ENCODE measurements at regions not wholly inside any gene's neighbourhood (a gene's known extent, or its start where the extent isn't known, plus 50 kb on each side); places are given as distances from the start of the nearest gene placed in this dataset. TPM values are rescaled to one million over a fixed set of nuclear protein-coding genes. Genes with fewer than 3 reads are reported as not detected.
A peak's percentile ranks its signal among the peaks of the same experiment; 100 is the strongest.

GRCh38 chr4:81272671-81273070, 57.6 kb upstream of the PRKG2 start:
- DNase-seq (no peak), ATAC-seq (ENCODE audit: low read depth) (no peak)
- Histone ChIP-seq H3K9me3 (ENCODE audit: control insufficient read depth, insufficient read depth, low read length) (peaks cover 2% of the 10 kb centered on the region; the same call in 1 of the 2 replicates), H2AK5ac (ENCODE audit: low read depth, low read length) (no peak overlapping the region), H3K23ac (ENCODE audit: low read depth, low read length) (no peak overlapping the region), H3K79me1 (ENCODE audit: low read depth in 1 of 2, low read length in 2 of 2) (no peaks in the 10 kb centered on the region), H3K9ac (ENCODE audit: low read depth, low read length) (no peak overlapping the region), H3K14ac (replicated peaks; ENCODE audit: low read depth, low read length) (0 out of 2 replicates have a peak overlapping the region, but pooled peaks have one; percentile 45), H3K4me1 (ENCODE audit: control insufficient read depth, insufficient read depth, low read length) (no peaks in the 10 kb centered on the region), H2AK9ac (replicated peaks; ENCODE audit: low read depth, low read length, poor library complexity) (no peak overlapping the region), H2BK20ac (ENCODE audit: low read depth, low read length) (no peak overlapping the region), H3K4ac (ENCODE audit: low read depth, low read length) (no peak overlapping the region), H4K5ac (ENCODE audit: low read depth, low read length) (no peak overlapping the region), H3K36me3 (ENCODE audit: control insufficient read depth, insufficient read depth, low read length) (no peaks in the 10 kb centered on the region), H3K27me3 (ENCODE audit: control insufficient read depth, insufficient read depth, low read length) (no peaks in the 10 kb centered on the region), H3K4me2 (ENCODE audit: low read depth, low read length) (no peak overlapping the region), H3K4me3 (ENCODE audit: insufficient read depth, low read depth, low read length) (no peak overlapping the region), H2BK5ac (ENCODE audit: low read depth, low read length, poor library complexity, severe bottlenecking) (no peak overlapping the region), H3K27ac (ENCODE audit: insufficient read depth, low read length) (no peak overlapping the region), H3K56ac (ENCODE audit: extremely low read depth, insufficient read depth, low read length) (no peak overlapping the region), H4K8ac (ENCODE audit: low read depth in 2 of 2, low read length in 2 of 2) (no peak overlapping the region), H2AFZ (replicated peaks; ENCODE audit: low read length, poor library complexity) (no peak overlapping the region), H2BK15ac (ENCODE audit: low read depth, low read length) (no peak overlapping the region), H4K20me1 (ENCODE audit: insufficient read depth, low read length) (no peaks in the 10 kb centered on the region), H2BK120ac (ENCODE audit: low read depth, low read length) (no peak overlapping the region), H3K18ac (ENCODE audit: low read depth, low read length) (no peak overlapping the region), H4K91ac (ENCODE audit: insufficient read depth, low read depth, low read length) (no peak overlapping the region), H3K9me1 (ENCODE audit: insufficient read depth, low read length) (no peaks in the 10 kb centered on the region)
- ChIA-PET CTCF (no interaction called here), POLR2A (ENCODE audit: unreplicated experiment) (no interaction called here)
- in situ Hi-C loops (cut with MboI; ENCODE audit: low sequenced_read_pairs) (no loop called here), dilution Hi-C loops (cut with HindIII; ENCODE audit: low sequenced_read_pairs, unreplicated experiment) (no loop called here), intact Hi-C loops (cut with micrococcal nuclease) (no loop called here)
- WGBS, 2 experiments (ENCODE audit: extremely low coverage in 2 of 2, insufficient read length in 1 of 2) = no CpG with 5 or more reads among the region's 1 CpG
- no TSS peak for BruUV-seq (replicated peaks)
- TF ChIP-seq RFX5 (IDR thresholded peaks at IDR 0.05; ENCODE audit: low read depth, low read length) (no peak), MAFK (IDR thresholded peaks at IDR 0.05; ENCODE audit: low read depth, low read length) (no peak), USF2 (IDR thresholded peaks at IDR 0.05; ENCODE audit: low read depth, low read length) (no peak), FOS (IDR thresholded peaks at IDR 0.05; ENCODE audit: low read depth, low read length) (no peak), ELK1 (IDR thresholded peaks at IDR 0.05; ENCODE audit: borderline replicate concordance, low read depth, low read length) (no peak)

Small RNA genes in the stretch of these regions (microRNA-seq; reads per million reads assigned to microRNA genes)
- gene RNU5A-2P (ENCODE audit: insufficient read depth, insufficient read length) = not detected

Small RNA genes in the stretch of these regions (small RNA-seq; reads per million reads assigned to genes)
- gene RNU5A-2P = 0 to 14.5 (median 0) reads per million in 5 experiments
